Effector memory CD8-positive, alpha-beta T cell (primary cell): ENCODE measurements at regions not wholly inside any gene's neighbourhood (a gene's known extent, or its start where the extent isn't known, plus 50 kb on each side); places are given as distances from the start of the nearest gene placed in this dataset.

Experiments used
- ATAC-seq: fragments of 150-1000 bp; cut with Tn5 transposase; replicated peaks from 2 replicates; pipeline ENCODE4 v1.10.0; 2021; ENCODE audit warnings: mild to moderate bottlenecking, moderate library complexity
- DNase-seq, 3 experiments: peaks; one replicate each; pipeline ENCODE4 v3.0.0; 2021
- H3K27ac Mint-ChIP-seq, 2 donors: one replicate each; pipeline ENCODE4 v1.8.0; 2022; ENCODE audit warnings: mild to moderate bottlenecking in 2 of 2, mixed read lengths in 2 of 2, moderate library complexity in 2 of 2
- H3K27me3 Mint-ChIP-seq, 2 donors: one replicate each; pipeline ENCODE4 v1.8.0; 2022; ENCODE audit warnings: mixed read lengths in 2 of 2
- H3K36me3 Mint-ChIP-seq: one replicate; pipeline ENCODE4 v1.8.0; 2022; ENCODE audit warnings: mild to moderate bottlenecking, moderate library complexity, mixed read lengths; ENCODE audit not compliant: insufficient read depth
- H3K4me1 Mint-ChIP-seq, 2 donors: one replicate each; pipeline ENCODE4 v1.8.0; 2022; ENCODE audit warnings: low read depth in 2 of 2, mixed read lengths in 2 of 2
- H3K4me3 Mint-ChIP-seq, 2 donors: one replicate each; pipeline ENCODE4 v1.8.0; 2022; ENCODE audit warnings: mild to moderate bottlenecking in 2 of 2, mixed read lengths in 2 of 2, moderate library complexity in 2 of 2
- H3K9me3 Mint-ChIP-seq, 2 donors: one replicate each; pipeline ENCODE4 v1.8.0; 2022; ENCODE audit warnings: mixed read lengths in 2 of 2

DNA sequence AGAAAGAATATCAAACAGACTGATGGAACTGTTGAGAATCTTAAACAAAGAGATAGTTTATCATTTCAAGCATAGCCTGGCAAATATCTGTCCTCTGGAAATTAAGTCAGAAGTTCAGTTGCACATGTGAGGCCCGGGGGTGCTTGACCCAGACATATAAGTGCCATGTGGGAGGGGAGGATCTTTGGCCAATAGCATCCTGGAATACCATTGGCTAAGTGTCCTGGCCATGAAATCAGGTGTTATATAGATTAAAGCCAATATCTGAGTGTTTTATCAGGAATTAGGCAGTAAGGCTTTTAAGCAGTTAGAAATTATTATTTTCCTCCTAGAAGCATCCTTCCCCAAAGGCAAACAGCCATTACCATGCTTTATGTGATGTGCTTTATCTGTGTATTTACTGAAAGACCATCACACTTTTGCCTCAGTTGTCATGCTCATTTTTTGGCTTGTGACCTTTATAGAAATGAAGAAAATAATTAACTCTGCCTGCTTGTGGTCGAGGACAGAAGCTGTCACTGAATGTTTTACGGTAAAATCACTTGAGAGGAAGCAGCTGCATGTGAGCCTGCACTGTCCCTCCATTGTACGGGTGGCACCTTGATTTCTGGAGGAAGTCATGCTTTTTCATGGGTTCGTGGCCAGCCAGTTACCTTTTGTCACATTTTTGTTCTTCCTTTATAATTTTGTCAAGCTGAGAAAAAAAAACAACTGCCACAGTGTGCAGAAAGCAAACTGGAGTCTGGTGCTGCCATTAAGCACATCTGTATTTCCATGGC is 259.9 kb upstream of the FMN2 start:
- ATAC-seq (no peak), DNase-seq (no peak)
- Mint-ChIP-seq H3K27me3 (no peaks in the 10 kb centered on the region), H3K27ac (no peak overlapping the region), H3K4me3 (no peak overlapping the region), H3K9me3 (no peaks in the 10 kb centered on the region), H3K4me1 (no peaks in the 10 kb centered on the region), H3K36me3 (no peaks in the 10 kb centered on the region)

DNA sequence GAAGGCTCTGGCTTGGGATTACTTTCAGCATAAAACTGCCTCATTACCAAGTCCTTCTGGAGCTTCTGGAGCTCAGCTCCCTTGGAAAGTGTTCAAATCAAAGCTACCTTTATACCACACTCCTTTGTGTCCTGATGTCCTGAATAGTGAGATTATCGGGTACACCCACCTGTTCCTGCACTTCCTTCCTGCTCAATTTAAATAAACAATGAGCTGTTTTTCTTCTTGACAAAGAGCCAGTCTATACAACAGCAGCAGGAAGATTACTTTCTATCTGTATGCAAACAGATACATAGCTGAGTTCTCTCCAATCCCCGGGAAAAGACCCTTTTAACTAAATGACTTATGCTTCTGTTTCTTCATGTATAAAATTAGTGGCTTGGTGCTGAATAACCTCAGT is 258.0 kb upstream of the FMN2 start:
- no peak for DNase-seq
- H3K4me1 Mint-ChIP-seq: no peaks in the 10 kb centered on the region
- no peaks in the 10 kb centered on the region for H3K9me3 Mint-ChIP-seq
- no peak overlapping the region for H3K27ac Mint-ChIP-seq
- ATAC-seq: no peak
- H3K4me3 Mint-ChIP-seq: no peak overlapping the region
- H3K36me3 Mint-ChIP-seq: no peaks in the 10 kb centered on the region
- no peaks in the 10 kb centered on the region for H3K27me3 Mint-ChIP-seq

DNA sequence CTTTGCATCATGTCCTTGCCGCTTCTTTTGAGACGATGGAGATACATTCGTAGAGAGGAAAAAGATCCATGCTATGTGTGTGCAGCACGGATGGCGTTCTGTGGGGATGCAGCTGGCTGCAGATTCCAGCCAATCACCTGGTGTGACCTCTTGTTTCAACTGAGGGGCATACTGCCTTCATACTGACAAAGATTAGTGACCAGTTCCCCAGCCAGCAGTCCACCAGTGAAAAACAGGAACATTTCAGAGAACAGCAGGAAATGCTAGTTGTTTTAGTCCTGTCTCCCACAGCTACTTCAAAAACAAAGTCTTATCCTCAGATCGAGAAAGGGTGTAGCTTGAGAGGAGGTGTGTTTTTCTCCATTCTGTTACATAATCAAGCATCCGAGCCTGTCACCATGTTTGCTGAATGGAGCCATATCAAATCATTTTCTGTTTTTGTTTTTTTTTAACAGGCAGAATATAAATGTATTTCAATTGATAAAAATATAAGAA is 255.7 kb upstream of the FMN2 start:
- no peaks in the 10 kb centered on the region for H3K4me1 Mint-ChIP-seq
- H3K9me3 Mint-ChIP-seq: no peaks in the 10 kb centered on the region
- DNase-seq: no peak
- ATAC-seq: no peak
- no peaks in the 10 kb centered on the region for H3K36me3 Mint-ChIP-seq
- no peak overlapping the region for H3K4me3 Mint-ChIP-seq
- H3K27ac Mint-ChIP-seq: no peak overlapping the region
- H3K27me3 Mint-ChIP-seq: no peaks in the 10 kb centered on the region

DNA sequence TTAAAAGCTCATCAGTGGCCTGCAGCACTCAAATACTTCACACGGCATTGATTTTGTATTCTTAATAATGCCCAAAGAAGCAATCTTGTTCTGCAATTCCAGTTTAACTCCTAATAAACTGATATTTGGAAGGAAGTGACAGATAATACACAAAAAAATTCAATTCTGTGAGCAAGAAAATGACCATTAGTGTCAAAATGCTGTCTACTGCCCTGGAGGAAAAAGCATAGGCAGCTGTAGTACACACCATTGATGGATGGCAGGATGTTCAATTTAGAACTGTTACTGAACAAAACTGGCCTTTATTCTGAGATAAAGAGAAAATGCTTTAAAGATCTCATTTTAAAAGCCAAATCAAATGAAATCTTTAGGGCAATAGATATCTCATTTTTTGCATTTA is 251.3 kb upstream of the FMN2 start:
- Mint-ChIP-seq H3K4me3 (no peak overlapping the region), H3K9me3 (no peaks in the 10 kb centered on the region), H3K4me1 (no peaks in the 10 kb centered on the region), H3K36me3 (no peaks in the 10 kb centered on the region), H3K27me3 (no peaks in the 10 kb centered on the region), H3K27ac (no peak overlapping the region)
- ATAC-seq (no peak), DNase-seq (no peak)

DNA sequence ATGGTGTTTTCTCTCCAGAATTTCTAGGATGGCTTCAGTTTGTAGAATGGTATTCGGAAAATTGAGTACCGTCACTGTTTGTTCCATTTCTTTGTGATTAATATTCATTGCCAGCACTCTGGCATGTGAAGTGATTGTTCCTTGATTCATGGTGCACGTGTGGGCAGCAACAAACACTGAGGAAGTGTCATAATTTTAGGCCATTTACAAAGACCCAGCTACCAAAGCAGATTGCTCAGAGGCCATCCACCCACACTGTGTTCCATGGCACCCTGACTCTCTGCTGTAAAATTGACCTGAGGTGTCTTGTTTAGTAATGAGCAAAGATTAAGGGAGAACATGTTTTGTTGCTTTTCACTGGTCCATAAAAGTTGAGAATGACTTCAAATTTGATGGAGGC is 250.9 kb upstream of the FMN2 start:
- H3K9me3 Mint-ChIP-seq: no peaks in the 10 kb centered on the region
- H3K4me1 Mint-ChIP-seq: no peaks in the 10 kb centered on the region
- no peak overlapping the region for H3K27ac Mint-ChIP-seq
- no peak overlapping the region for H3K4me3 Mint-ChIP-seq
- no peaks in the 10 kb centered on the region for H3K36me3 Mint-ChIP-seq
- H3K27me3 Mint-ChIP-seq: no peaks in the 10 kb centered on the region
- DNase-seq (no peak), ATAC-seq (no peak)

DNA sequence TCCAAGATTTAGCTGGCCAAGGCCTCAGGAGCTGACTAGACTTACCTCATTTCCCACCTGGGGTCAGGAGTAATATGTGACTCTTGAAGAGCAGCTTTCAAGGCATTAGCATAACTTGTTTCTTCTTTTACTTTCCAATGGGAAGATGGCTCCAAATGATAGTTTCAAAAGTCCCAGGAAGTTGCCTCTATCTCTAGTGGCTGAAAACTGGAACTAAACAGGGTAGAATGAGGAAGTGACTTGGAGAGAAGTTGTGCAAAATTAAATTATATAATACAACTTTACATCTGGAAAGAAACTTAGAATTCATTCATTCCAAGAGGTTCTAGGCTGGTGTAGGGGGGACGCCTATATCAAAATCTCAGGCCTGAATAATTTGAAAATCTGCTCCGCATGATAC is 250.1 kb upstream of the FMN2 start:
- Mint-ChIP-seq H3K4me3 (no peak overlapping the region), H3K36me3 (no peaks in the 10 kb centered on the region), H3K27me3 (no peaks in the 10 kb centered on the region), H3K4me1 (no peaks in the 10 kb centered on the region), H3K27ac (no peak overlapping the region), H3K9me3 (no peaks in the 10 kb centered on the region)
- ATAC-seq (no peak), DNase-seq (no peak)

DNA sequence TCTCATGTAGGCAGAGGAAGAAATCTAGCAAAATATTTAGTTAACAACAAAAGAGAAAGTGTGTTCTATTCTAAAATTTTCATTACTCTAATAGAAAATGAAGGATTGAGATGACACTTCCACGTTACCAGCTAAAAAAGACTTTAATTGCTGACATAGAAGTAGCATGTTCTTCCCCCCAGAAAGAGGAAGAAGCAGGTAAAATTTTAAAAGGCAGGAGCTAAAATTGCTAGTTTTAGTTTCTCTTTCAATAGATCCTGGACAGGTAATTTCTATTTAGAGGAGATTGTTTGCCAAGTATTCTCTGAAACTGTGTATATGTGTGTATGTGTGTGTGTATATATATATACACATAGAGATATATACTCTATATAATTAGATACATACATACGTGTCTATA is 248.1 kb upstream of the FMN2 start:
- no peaks in the 10 kb centered on the region for H3K36me3 Mint-ChIP-seq
- DNase-seq: no peak
- no peak for ATAC-seq
- H3K9me3 Mint-ChIP-seq: no peaks in the 10 kb centered on the region
- H3K27ac Mint-ChIP-seq: no peak overlapping the region
- no peak overlapping the region for H3K4me3 Mint-ChIP-seq
- H3K4me1 Mint-ChIP-seq: no peaks in the 10 kb centered on the region
- no peaks in the 10 kb centered on the region for H3K27me3 Mint-ChIP-seq

DNA sequence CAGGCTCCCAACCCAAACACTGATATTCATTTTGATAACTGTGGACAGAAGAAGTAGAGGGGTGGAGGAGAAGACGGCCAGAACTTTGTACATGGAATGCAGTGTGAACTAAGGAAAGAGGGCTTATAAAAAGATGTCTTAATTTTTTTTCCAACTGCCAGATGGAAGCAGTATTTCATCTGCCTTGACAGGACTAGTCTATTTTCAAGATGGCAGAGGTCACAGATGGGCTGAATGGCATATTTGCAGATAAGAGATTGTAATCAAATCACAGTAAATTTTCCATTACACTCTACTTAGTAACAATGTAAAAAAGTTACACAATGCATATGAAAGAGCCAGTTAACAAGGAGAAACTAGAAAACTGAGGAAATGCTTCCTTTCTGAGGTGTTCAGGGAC is 246.8 kb upstream of the FMN2 start:
- Mint-ChIP-seq H3K4me1 (no peaks in the 10 kb centered on the region), H3K4me3 (no peak overlapping the region), H3K27me3 (no peaks in the 10 kb centered on the region), H3K9me3 (no peaks in the 10 kb centered on the region), H3K36me3 (no peaks in the 10 kb centered on the region), H3K27ac (no peak overlapping the region)
- DNase-seq (no peak), ATAC-seq (no peak)

DNA sequence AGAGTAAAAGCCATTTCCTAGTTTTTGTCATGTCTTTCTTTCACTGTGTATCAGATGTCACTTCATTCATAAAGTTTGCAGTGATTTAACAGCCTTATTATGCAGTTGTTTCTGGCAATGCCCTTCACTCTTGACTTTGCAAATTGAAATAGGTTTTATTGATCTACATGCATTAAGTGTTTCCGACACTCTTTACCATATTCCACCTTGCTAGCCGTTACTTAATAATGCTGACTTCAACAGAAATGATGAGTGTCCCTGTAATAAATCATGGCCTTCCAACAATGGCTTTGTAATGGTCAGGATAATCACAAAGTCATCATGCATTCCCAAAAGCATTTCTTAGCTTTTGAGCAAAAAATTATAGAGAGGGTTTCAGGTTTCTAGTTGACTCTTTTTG is 236.8 kb upstream of the FMN2 start:
- H3K27ac Mint-ChIP-seq: no peak overlapping the region
- no peaks in the 10 kb centered on the region for H3K4me1 Mint-ChIP-seq
- ATAC-seq: no peak
- no peaks in the 10 kb centered on the region for H3K27me3 Mint-ChIP-seq
- H3K36me3 Mint-ChIP-seq: no peaks in the 10 kb centered on the region
- H3K9me3 Mint-ChIP-seq: peaks cover 3 to 11% of the 10 kb centered on the region in 2 donors
- H3K4me3 Mint-ChIP-seq: no peak overlapping the region
- DNase-seq: no peak

DNA sequence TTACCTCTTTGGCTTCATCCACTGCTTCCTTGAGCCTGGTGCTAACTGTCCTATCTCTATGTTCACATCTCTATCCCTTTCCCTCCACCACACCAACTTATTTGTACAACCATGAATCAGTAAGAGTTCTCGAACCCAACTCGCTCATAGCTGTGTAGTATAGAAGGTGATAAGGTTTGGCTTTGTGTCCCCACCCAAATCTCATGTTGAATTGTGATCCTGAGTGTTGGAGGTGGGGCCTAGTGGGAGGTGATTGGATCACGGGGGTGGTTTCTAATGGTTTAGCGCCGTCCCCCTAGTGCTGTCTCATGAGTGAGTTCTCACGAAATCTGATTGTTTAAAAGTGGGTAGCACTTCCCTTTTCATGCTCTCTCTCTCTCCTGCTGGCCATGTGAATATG is 235.6 kb upstream of the FMN2 start:
- Mint-ChIP-seq H3K4me3 (no peak overlapping the region), H3K27me3 (no peaks in the 10 kb centered on the region), H3K9me3 (peaks cover 3 to 11% of the 10 kb centered on the region in 2 donors), H3K36me3 (no peaks in the 10 kb centered on the region), H3K27ac (no peak overlapping the region), H3K4me1 (no peaks in the 10 kb centered on the region)
- no peak for DNase-seq
- no peak for ATAC-seq

DNA sequence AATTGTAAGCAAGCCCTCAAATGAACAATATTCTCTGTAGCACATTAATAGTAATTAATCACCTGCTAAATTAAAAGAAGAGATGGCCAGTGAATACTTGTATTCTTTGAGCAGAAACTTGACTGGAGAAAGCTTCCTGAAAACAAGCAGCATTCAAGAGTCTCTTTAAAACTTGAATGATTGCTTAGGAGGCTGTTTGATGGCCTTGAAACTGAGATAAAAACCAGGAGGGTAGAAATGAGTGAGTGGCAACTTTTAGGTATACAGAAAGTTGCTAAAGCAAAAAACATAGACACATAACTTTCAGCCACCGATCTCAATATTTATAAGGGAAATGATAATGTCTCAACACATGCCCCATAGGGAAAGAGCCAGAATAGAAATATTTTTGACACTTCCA is 234.8 kb upstream of the FMN2 start:
- no peaks in the 10 kb centered on the region for H3K4me1 Mint-ChIP-seq
- H3K27ac Mint-ChIP-seq: no peak overlapping the region
- no peaks in the 10 kb centered on the region for H3K27me3 Mint-ChIP-seq

DNA sequence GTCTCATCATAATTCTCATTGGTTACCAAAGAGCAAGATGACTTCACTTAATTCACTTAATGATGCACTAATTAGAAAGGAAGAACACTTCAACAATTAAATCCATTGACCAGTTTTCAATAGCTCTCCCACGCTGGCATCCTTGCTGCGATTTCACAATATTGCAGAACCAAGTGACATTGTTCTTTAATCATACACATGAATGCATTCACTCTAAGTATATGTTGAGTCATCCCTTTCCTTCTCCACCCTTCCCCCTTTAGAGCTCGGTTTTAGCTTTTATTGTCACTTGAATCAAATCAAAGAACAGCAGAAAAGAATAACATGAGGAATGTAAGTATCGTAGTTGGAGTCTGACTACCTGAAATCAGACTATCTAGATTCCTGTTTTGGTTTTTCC is 233.6 kb upstream of the FMN2 start:
- no peaks in the 10 kb centered on the region for H3K4me1 Mint-ChIP-seq
- no peaks in the 10 kb centered on the region for H3K27me3 Mint-ChIP-seq
- ATAC-seq: no peak
- H3K27ac Mint-ChIP-seq: no peak overlapping the region
- H3K9me3 Mint-ChIP-seq: peaks cover 3 to 11% of the 10 kb centered on the region in 2 donors
- H3K36me3 Mint-ChIP-seq: no peaks in the 10 kb centered on the region
- H3K4me3 Mint-ChIP-seq: no peak overlapping the region
- no peak for DNase-seq

More for the DNA sequence above, 234.8 kb upstream of the FMN2 start:
- no peak for ATAC-seq
- Mint-ChIP-seq H3K9me3 (peaks cover 3 to 11% of the 10 kb centered on the region in 2 donors), H3K36me3 (no peaks in the 10 kb centered on the region), H3K4me3 (no peak overlapping the region)
- DNase-seq: no peak

DNA sequence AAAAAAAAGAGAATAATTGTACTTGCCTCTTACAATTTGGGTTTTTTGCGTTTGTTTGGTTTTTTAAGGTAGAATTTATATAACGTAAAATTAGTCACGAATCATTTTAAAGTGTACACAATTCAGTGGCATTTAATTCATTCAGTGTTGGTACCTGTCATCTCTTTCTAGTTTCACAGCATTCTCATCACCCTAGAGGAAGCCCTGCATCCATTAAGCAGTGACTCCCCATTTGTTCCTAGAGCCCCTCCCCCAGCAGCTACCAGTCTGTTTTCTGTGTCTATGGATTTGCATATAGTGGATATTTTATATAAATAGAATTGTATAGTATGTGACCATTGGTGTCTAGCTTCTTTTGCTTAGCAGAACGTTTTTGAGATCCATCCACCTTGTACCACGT is 233.2 kb upstream of the FMN2 start:
- no peak overlapping the region for H3K4me3 Mint-ChIP-seq

DNA sequence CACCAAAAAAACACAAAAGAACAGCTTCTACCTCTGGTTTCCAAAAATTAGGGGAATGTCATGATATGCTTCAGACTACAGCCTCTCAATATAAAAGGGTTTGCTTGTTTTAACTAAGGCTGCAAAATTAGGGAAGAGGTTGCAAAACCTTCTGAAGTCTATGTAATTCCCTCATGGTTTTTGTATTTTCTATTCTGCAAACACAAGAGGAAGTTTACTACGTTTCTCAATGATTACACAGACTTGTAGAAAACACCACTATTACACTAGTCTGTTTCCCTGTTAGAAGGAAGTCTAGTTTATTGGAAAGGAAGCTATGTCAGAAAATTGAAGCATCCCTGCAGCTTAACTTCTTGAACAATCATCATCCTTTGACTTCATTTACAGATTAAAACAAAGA is 229.7 kb upstream of the FMN2 start:
- Mint-ChIP-seq H3K4me3 (no peak overlapping the region), H3K4me1 (no peaks in the 10 kb centered on the region), H3K9me3 (no peaks in the 10 kb centered on the region), H3K27ac (no peak overlapping the region), H3K27me3 (no peaks in the 10 kb centered on the region), H3K36me3 (no peaks in the 10 kb centered on the region)
- no peak for ATAC-seq
- DNase-seq: no peak

More for the DNA sequence above, 233.2 kb upstream of the FMN2 start:
- Mint-ChIP-seq H3K4me1 (no peaks in the 10 kb centered on the region), H3K27ac (no peak overlapping the region), H3K36me3 (no peaks in the 10 kb centered on the region), H3K9me3 (peaks cover 3 to 11% of the 10 kb centered on the region in 2 donors), H3K27me3 (no peaks in the 10 kb centered on the region)
- ATAC-seq (no peak), DNase-seq (no peak)
